Kidney epithelial cell (primary cell): ENCODE measurements at regions not wholly inside any gene's neighbourhood (a gene's known extent, or its start where the extent isn't known, plus 50 kb on each side); places are given as distances from the start of the nearest gene placed in this dataset.
"Not testable (repeated sequence)": the region's sequence is repeated elsewhere in the genome, so short reads cannot be mapped to it uniquely, and the experiment has no call there.

Experiments used
- DNase-seq: peaks from one replicate; pipeline ENCODE4 v3.0.0-alpha.2; 2010; ENCODE audit warnings: low read depth
- H3K27me3 ChIP-seq: 2 replicates; pipeline ENCODE4 v1.6.0; 2011; ENCODE audit warnings: low read length; ENCODE audit not compliant: control insufficient read depth, insufficient read depth
- H3K36me3 ChIP-seq: 2 replicates; pipeline ENCODE4 v1.5.1; 2011; ENCODE audit warnings: low read length; ENCODE audit not compliant: control insufficient read depth, insufficient read depth
- H3K4me3 ChIP-seq: 2 replicates; pipeline ENCODE4 v1.5.1; 2011; ENCODE audit warnings: low read depth, mild to moderate bottlenecking, control low read depth, low read length
- TF ChIP-seq, protein P1 (sequence below): IDR thresholded peaks from 2 replicates; pipeline ENCODE4 v1.5.1; 2011; ENCODE audit warnings: mild to moderate bottlenecking, moderate library complexity, low read length, control low read depth, inconsistent platforms; ENCODE audit not compliant: insufficient read depth, poor library complexity, severe bottlenecking

DNA sequence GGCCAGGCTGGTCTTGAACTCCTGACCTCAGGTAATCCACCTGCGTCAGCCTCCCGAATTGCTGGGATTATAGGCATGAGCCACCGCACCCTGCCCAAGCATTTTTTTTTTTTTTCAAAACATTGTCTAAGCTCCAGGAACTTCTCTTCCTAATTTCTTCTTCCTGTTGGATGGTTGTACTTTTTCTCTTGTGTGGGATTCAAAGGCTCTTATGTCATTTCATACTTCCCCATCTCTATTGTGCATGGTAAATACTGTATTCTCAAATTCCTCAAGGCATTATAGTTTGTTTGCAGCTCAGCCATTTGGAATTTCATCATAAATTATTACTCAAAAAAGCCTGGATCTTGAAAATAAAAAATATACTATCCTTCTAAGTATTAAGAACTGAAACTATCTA, 199.1 kb upstream of the GADL1 start:
- TF ChIP-seq, protein P1, sequence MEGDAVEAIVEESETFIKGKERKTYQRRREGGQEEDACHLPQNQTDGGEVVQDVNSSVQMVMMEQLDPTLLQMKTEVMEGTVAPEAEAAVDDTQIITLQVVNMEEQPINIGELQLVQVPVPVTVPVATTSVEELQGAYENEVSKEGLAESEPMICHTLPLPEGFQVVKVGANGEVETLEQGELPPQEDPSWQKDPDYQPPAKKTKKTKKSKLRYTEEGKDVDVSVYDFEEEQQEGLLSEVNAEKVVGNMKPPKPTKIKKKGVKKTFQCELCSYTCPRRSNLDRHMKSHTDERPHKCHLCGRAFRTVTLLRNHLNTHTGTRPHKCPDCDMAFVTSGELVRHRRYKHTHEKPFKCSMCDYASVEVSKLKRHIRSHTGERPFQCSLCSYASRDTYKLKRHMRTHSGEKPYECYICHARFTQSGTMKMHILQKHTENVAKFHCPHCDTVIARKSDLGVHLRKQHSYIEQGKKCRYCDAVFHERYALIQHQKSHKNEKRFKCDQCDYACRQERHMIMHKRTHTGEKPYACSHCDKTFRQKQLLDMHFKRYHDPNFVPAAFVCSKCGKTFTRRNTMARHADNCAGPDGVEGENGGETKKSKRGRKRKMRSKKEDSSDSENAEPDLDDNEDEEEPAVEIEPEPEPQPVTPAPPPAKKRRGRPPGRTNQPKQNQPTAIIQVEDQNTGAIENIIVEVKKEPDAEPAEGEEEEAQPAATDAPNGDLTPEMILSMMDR, result no peak
- DNase-seq, result no peak
- Histone ChIP-seq H3K36me3 (no peaks in the 10 kb centered on the region), H3K4me3 (no peak overlapping the region), H3K27me3 (no peaks in the 10 kb centered on the region)

GRCh38 chr3:31094048-31094447, 199.6 kb upstream of the GADL1 start:
- H3K4me3 ChIP-seq, result no peak overlapping the region
- H3K27me3 ChIP-seq, result no peaks in the 10 kb centered on the region
- DNase-seq, result no peak

DNA sequence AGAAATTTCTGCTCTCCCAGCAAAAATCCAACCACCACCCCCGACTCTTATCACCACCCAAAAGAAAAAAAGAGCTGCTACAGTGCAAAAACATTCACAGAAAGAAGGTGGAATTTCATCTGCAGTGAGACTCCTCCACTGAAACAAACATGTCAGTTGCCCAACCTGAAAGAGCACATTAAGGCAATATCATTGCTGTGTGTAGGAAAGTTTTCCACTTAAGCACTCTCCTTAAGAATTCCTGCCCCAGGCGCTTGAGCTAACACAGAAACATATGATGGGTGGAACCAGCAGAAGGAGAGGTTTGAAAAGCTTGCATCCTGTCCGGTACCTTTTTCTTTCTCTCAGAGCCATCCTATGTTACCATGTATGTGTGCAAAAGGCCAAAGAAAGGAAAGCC, 200.8 kb upstream of the GADL1 start:
- no peak for DNase-seq
- Histone ChIP-seq H3K27me3 (no peaks in the 10 kb centered on the region), H3K36me3 (no peaks in the 10 kb centered on the region), H3K4me3 (no peak overlapping the region)
- TF ChIP-seq, protein P1, result no peak

More at GRCh38 chr3:31094048-31094447, 199.6 kb upstream of the GADL1 start:
- H3K36me3 ChIP-seq, result no peaks in the 10 kb centered on the region
- TF ChIP-seq, protein P1, result no peak

GRCh38 chr3:31096661-31097395, 202.4 kb upstream of the GADL1 start:
- H3K36me3 ChIP-seq, result no peaks in the 10 kb centered on the region
- TF ChIP-seq, protein P1, result no peak
- DNase-seq, result no peak
- no peak overlapping the region for H3K4me3 ChIP-seq
- H3K27me3 ChIP-seq, result no peaks in the 10 kb centered on the region

GRCh38 chr3:31100519-31100918, 206.1 kb upstream of the GADL1 start:
- TF ChIP-seq, protein P1, result no peak
- no peaks in the 10 kb centered on the region for H3K27me3 ChIP-seq
- H3K4me3 ChIP-seq, result no peak overlapping the region
- no peaks in the 10 kb centered on the region for H3K36me3 ChIP-seq
- DNase-seq, result no peak

DNA sequence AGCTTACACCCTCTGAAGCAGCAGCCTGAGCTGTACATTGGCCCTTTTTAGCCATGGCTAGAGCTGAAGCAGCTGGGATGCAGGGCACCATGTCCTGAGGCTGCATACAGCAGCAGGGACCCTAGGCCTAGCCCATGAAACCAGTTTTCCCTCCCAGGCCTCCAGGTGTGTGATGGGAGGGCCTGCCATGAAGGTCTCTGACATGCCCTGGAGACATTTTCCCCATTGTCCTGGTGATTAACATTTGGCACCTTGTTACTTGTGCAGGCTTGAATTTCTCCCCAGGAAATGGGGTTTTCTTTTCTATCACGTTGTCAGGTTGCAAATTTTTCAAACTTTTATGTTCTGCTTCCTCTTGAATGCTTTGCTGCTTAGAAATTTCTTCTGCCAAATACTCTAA, 206.8 kb upstream of the GADL1 start:
- not testable (repeated sequence) for DNase-seq, H3K27me3 ChIP-seq, H3K36me3 ChIP-seq, H3K4me3 ChIP-seq
